ENCODE measurements at regions not wholly inside any gene's neighbourhood (a gene's known extent, or its start where the extent isn't known, plus 50 kb on each side); places are given as distances from the start of the nearest gene placed in this dataset.

DNA sequence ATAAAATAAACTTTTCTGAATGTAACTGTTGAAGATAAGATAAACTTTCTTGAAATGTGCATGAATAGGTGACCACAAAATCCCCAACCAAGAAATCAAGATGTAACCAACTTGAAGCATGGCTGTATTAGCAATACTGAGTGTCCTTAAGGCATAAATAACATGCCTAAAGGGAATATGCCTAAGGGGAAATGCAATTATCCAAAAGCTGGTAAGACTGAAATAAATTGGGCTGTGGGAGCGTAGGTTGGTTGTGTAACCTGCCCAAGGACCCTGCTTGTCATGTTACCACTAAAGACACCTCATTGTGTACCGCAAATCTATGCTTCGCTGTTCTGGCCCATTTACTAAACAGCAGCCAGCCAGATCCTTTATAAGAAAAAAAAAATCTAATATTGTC lies 200.8 kb upstream of the PDE10A start:
- TF ChIP-seq, protein P1, sequence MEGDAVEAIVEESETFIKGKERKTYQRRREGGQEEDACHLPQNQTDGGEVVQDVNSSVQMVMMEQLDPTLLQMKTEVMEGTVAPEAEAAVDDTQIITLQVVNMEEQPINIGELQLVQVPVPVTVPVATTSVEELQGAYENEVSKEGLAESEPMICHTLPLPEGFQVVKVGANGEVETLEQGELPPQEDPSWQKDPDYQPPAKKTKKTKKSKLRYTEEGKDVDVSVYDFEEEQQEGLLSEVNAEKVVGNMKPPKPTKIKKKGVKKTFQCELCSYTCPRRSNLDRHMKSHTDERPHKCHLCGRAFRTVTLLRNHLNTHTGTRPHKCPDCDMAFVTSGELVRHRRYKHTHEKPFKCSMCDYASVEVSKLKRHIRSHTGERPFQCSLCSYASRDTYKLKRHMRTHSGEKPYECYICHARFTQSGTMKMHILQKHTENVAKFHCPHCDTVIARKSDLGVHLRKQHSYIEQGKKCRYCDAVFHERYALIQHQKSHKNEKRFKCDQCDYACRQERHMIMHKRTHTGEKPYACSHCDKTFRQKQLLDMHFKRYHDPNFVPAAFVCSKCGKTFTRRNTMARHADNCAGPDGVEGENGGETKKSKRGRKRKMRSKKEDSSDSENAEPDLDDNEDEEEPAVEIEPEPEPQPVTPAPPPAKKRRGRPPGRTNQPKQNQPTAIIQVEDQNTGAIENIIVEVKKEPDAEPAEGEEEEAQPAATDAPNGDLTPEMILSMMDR (IDR thresholded peaks at IDR 0.05; ENCODE audit: insufficient read depth, low read depth, low read length), result no peak
- no peak for TF ChIP-seq EZH2 (IDR thresholded peaks at IDR 0.05; ENCODE audit: insufficient read depth, low read length)
